Right atrium auricular region (tissue), 2 donors: ENCODE measurements at regions not wholly inside any gene's neighbourhood (a gene's known extent, or its start where the extent isn't known, plus 50 kb on each side); places are given as distances from the start of the nearest gene placed in this dataset.
A peak's percentile ranks its signal among the peaks of the same experiment; 100 is the strongest.
"Not testable (repeated sequence)": the region's sequence is repeated elsewhere in the genome, so short reads cannot be mapped to it uniquely, and the experiment has no call there.

Experiments used
- DNase-seq: peaks from one replicate; pipeline ENCODE4 v3.0.0-alpha.2; 2019; ENCODE audit warnings: low spot score
- H3K27ac ChIP-seq, 2 donors: fragments of 200-600 bp; sonication (generic); 1 replicate in 1 of 2; 2 replicates in 1 of 2; pipeline ENCODE4 v1.5.1; 2016 to 2019
- H3K27me3 ChIP-seq, 2 donors: fragments of 200-600 bp; sonication (generic); one replicate each; pipeline versions ENCODE4 v1.5.1 to v1.6.0; 2017 to 2019
- H3K36me3 ChIP-seq: fragments of 200-600 bp; sonication (generic); one replicate; pipeline ENCODE4 v1.5.1; 2016
- H3K4me1 ChIP-seq, 2 donors: fragments of 200-600 bp; sonication (generic); one replicate each; pipeline versions ENCODE4 v1.5.1 to v1.6.0; 2017 to 2019
- H3K4me3 ChIP-seq, 2 donors: fragments of 200-600 bp; sonication (generic); 1 replicate in 1 of 2; 2 replicates in 1 of 2; pipeline ENCODE4 v1.5.1; 2017 to 2019; ENCODE audit warnings: mild to moderate bottlenecking in 1 of 2, moderate library complexity in 1 of 2
- H3K9me3 ChIP-seq, 2 donors: fragments of 200-600 bp; sonication (generic); one replicate each; pipeline ENCODE4 v1.5.1; 2019
- CTCF ChIP-seq, 2 donors: fragments of 200-600 bp; sonication (generic); IDR thresholded peaks; one replicate each; pipeline ENCODE4 v1.5.1; 2019; ENCODE audit warnings: antibody characterized with exemption in 2 of 2

DNA sequence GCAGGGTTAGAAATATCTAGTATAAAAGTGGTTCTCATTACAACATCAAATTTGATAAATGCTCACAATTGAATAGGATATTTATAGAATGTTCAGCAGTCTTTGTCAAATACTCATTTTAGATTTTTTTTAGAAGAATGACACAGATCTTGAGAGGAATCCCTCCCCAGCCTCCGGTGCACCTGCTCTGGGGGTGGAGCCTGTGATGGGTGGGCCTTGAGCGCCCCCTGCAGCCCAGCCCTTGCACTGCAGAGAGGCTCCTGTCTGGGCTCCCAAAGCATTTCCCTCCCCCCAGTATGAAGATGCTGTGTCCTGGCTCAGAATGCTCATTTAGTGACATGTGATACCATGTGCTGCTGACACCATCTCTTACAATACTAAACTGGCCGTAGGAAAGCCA is 792.3 kb downstream of the TMEM121 start:
- no peaks in the 10 kb centered on the region for H3K27me3 ChIP-seq
- no peak for TF ChIP-seq CTCF (IDR thresholded peaks at IDR 0.05)

DNA sequence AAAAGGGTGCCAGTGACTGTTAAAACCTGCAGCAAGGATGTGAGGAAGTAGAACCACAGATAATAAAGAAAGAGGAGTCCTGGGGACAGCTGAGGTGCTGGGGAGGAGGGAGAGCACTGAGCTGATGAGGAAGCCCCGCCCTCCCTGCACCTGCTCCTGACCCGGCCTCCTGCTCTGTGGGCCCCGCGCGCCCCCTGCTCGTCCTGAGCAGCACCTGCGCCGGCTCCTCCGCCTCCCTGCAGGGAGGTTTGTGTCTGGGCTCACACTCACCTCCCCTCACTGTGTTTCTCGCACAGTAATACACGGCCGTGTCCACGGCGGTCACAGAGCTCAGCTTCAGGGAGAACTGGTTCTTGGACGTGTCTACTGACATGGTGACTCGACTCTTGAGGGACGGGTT is 797.6 kb downstream of the TMEM121 start:
- not testable (repeated sequence) for H3K4me3 ChIP-seq, H3K9me3 ChIP-seq, H3K4me1 ChIP-seq, H3K27ac ChIP-seq, H3K36me3 ChIP-seq, DNase-seq, H3K27me3 ChIP-seq

More for the DNA sequence above, 792.3 kb downstream of the TMEM121 start:
- H3K4me1 ChIP-seq = no peaks in the 10 kb centered on the region
- DNase-seq = no peak
- peaks cover 0 to 5% of the 10 kb centered on the region in 2 donors for H3K9me3 ChIP-seq
- no peaks in the 10 kb centered on the region for H3K36me3 ChIP-seq
- H3K4me3 ChIP-seq = no peak overlapping the region
- no peak overlapping the region for H3K27ac ChIP-seq

GRCh38 chr14:106327234-106327633 is 800.9 kb downstream of the TMEM121 start:
- no peak overlapping the region for H3K27ac ChIP-seq
- no peaks in the 10 kb centered on the region for H3K36me3 ChIP-seq
- no peaks in the 10 kb centered on the region for H3K4me1 ChIP-seq
- TF ChIP-seq CTCF (IDR thresholded peaks at IDR 0.05) = no peak
- DNase-seq = no peak
- no peak overlapping the region for H3K4me3 ChIP-seq
- no peaks in the 10 kb centered on the region for H3K9me3 ChIP-seq
- no peaks in the 10 kb centered on the region for H3K27me3 ChIP-seq

GRCh38 chr14:106327702-106328353 is 801.4 kb downstream of the TMEM121 start:
- peak; percentile 53 for DNase-seq
- not testable (repeated sequence) for H3K4me3 ChIP-seq, H3K9me3 ChIP-seq, H3K27me3 ChIP-seq, H3K4me1 ChIP-seq, H3K36me3 ChIP-seq, H3K27ac ChIP-seq

GRCh38 chr14:106329243-106329642 is 802.9 kb downstream of the TMEM121 start:
- H3K36me3 ChIP-seq, H3K27me3 ChIP-seq, H3K4me1 ChIP-seq, H3K4me3 ChIP-seq, H3K9me3 ChIP-seq, H3K27ac ChIP-seq: not testable (repeated sequence)
- DNase-seq = peak; percentile 30

GRCh38 chr14:106329987-106330774 is 803.8 kb downstream of the TMEM121 start:
- H3K4me1 ChIP-seq, H3K27ac ChIP-seq, H3K9me3 ChIP-seq, H3K4me3 ChIP-seq, H3K27me3 ChIP-seq, H3K36me3 ChIP-seq: not testable (repeated sequence)
- DNase-seq = peak; percentile 54

GRCh38 chr14:106334428-106335109 is 808.2 kb downstream of the TMEM121 start:
- TF ChIP-seq CTCF (IDR thresholded peaks at IDR 0.05) = peak in 1 of 2 donors; percentile 25
- H3K36me3 ChIP-seq, H3K27me3 ChIP-seq, H3K27ac ChIP-seq, H3K9me3 ChIP-seq, H3K4me1 ChIP-seq, H3K4me3 ChIP-seq: not testable (repeated sequence)
- DNase-seq = peak; percentile 28

GRCh38 chr14:106335110-106335429 is 808.7 kb downstream of the TMEM121 start:
- not testable (repeated sequence) for H3K9me3 ChIP-seq, H3K27me3 ChIP-seq, H3K4me3 ChIP-seq, H3K4me1 ChIP-seq, H3K27ac ChIP-seq, H3K36me3 ChIP-seq
- peak; percentile 58 for DNase-seq

DNA sequence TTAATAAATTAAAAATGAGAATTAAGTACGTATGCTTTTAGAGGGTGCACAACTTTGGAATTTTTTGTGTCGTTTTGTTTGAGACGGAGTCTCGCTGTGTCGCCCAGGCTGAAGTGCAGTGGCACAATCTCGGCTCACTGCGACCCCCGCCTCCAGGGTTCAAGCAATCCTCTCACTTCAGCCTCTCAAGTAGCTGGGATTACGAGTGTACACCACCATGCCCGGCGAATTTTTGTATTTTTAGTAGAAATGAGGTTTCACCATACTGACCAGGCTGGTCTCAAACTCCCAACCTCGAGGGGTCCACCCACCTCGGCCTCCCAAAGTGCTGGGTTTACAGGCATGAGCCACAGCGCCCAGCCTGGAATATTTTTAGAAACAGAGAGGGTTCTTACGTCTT is 812.4 kb downstream of the TMEM121 start:
- H3K27me3 ChIP-seq, H3K4me1 ChIP-seq, H3K27ac ChIP-seq, H3K9me3 ChIP-seq, H3K4me3 ChIP-seq, H3K36me3 ChIP-seq: not testable (repeated sequence)
- DNase-seq = peak; percentile 57

GRCh38 chr14:106340658-106341057 is 814.3 kb downstream of the TMEM121 start:
- not testable (repeated sequence) for H3K36me3 ChIP-seq, H3K4me1 ChIP-seq, H3K9me3 ChIP-seq, H3K27ac ChIP-seq, H3K27me3 ChIP-seq, H3K4me3 ChIP-seq
- DNase-seq = peak; percentile 36

DNA sequence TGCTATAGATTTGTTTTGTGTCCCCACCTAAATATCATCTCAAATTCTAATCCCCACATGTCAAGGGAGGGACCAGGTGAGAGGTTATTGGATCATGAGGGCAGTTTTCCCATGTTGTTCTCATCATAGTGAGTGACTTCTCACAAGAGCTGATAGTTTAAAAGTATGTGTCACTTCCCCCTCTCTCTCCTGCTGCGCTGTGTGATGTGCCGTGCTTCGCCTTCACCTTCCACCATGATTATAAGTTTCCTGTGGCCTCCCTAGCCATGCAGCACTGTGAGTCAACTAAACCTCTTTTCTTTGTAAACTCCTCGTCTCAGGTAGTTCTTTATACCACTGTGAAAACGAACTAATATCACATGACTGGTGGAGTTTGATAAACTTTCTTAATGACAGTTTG is 814.8 kb downstream of the TMEM121 start:
- not testable (repeated sequence) for H3K4me1 ChIP-seq, H3K27ac ChIP-seq, H3K27me3 ChIP-seq, H3K4me3 ChIP-seq, H3K9me3 ChIP-seq, H3K36me3 ChIP-seq
- DNase-seq = peak; percentile 42
